IMR-90 (cell line): ENCODE measurements at regions not wholly inside any gene's neighbourhood (a gene's known extent, or its start where the extent isn't known, plus 50 kb on each side); places are given as distances from the start of the nearest gene placed in this dataset.

Experiments
- ATAC-seq: fragments of 200-7000 bp; cut with Tn5 transposase; 2 replicates; pipeline ENCODE4 v1.9.1; 2020; ENCODE audit warnings: low read depth, mild to moderate bottlenecking, moderate library complexity
- BruUV-seq: library from RNA; stranded (reverse); fragments of 400-500 nt; replicated peaks from 2 replicates; lab custom pipeline; 2021; lab: Mats Ljungman, UMichigan
- CTCF ChIA-PET: fragments of 300-600 bp; formaldehyde crosslinking; extraction: SDS; loops from one replicate; lab custom pipeline; 2021; ENCODE audit warnings: antibody characterized with exemption; lab: Yijun Ruan, JAX
- POLR2A ChIA-PET: fragments of 300-600 bp; sonication (Branson Sonifier 250); formaldehyde crosslinking; loops from one replicate; lab custom pipeline; 2022; ENCODE audit warnings: antibody characterized with exemption; ENCODE audit not compliant: unreplicated experiment; lab: Charles Lee
- DNase-seq: peaks from one replicate; pipeline ENCODE4 v3.0.0; 2013
- H2AFZ ChIP-seq: replicated peaks from 2 replicates; pipeline ENCODE3; 2013; ENCODE audit warnings: low read length, mild to moderate bottlenecking; ENCODE audit not compliant: poor library complexity
- H2AK5ac ChIP-seq: 2 replicates; pipeline ENCODE4 v1.6.1; 2013; ENCODE audit warnings: low read depth, low read length, inconsistent platforms
- H2AK9ac ChIP-seq: replicated peaks from 2 replicates; pipeline ENCODE3; 2013; ENCODE audit warnings: mild to moderate bottlenecking, low read depth, low read length, moderate library complexity; ENCODE audit not compliant: poor library complexity
- H2BK120ac ChIP-seq: 2 replicates; pipeline ENCODE4 v1.6.1; 2013; ENCODE audit warnings: low read depth, low read length, inconsistent platforms
- H2BK15ac ChIP-seq: 3 replicates; pipeline ENCODE4 v1.6.1; 2013; ENCODE audit warnings: low read depth, low read length, inconsistent platforms
- H2BK20ac ChIP-seq: 2 replicates; pipeline ENCODE4 v1.6.1; 2013; ENCODE audit warnings: low read depth, mild to moderate bottlenecking, inconsistent platforms, low read length, moderate library complexity
- H2BK5ac ChIP-seq: 2 replicates; pipeline ENCODE4 v1.6.1; 2013; ENCODE audit warnings: mild to moderate bottlenecking, low read depth, low read length, inconsistent platforms; ENCODE audit not compliant: poor library complexity, severe bottlenecking
- H3K14ac ChIP-seq: replicated peaks from 2 replicates; pipeline ENCODE4 v1.6.1; 2013; ENCODE audit warnings: low read depth, low read length, inconsistent platforms
- H3K18ac ChIP-seq: 2 replicates; pipeline ENCODE4 v1.6.1; 2013; ENCODE audit warnings: low read depth, low read length, control low read depth
- H3K23ac ChIP-seq: 2 replicates; pipeline ENCODE4 v1.6.1; 2013; ENCODE audit warnings: low read depth, low read length, inconsistent platforms
- H3K27ac ChIP-seq: 2 replicates; pipeline ENCODE4 v1.5.1; 2013; ENCODE audit warnings: mild to moderate bottlenecking, control low read depth, low read length; ENCODE audit not compliant: insufficient read depth
- H3K27me3 ChIP-seq: 2 replicates; pipeline ENCODE4 v1.6.1; 2013; ENCODE audit warnings: low read length; ENCODE audit not compliant: control insufficient read depth, insufficient read depth
- H3K36me3 ChIP-seq: 2 replicates; pipeline ENCODE4 v1.6.1; 2013; ENCODE audit warnings: low read length, mixed read lengths; ENCODE audit not compliant: control insufficient read depth, insufficient read depth
- H3K4ac ChIP-seq: 2 replicates; pipeline ENCODE4 v1.6.1; 2013; ENCODE audit warnings: low read depth, low read length, inconsistent platforms
- H3K4me1 ChIP-seq: 2 replicates; pipeline ENCODE4 v1.6.1; 2013; ENCODE audit warnings: low read length, mixed read lengths; ENCODE audit not compliant: control insufficient read depth, insufficient read depth
- H3K4me2 ChIP-seq: 2 replicates; pipeline ENCODE4 v1.6.1; 2013; ENCODE audit warnings: low read depth, mild to moderate bottlenecking, control low read depth, low read length, moderate library complexity
- H3K4me3 ChIP-seq: 2 replicates; pipeline ENCODE4 v1.5.1; 2013; ENCODE audit warnings: low read depth, mild to moderate bottlenecking, control low read depth, low read length, moderate library complexity; ENCODE audit not compliant: insufficient read depth
- H3K56ac ChIP-seq: 2 replicates; pipeline ENCODE4 v1.6.1; 2013; ENCODE audit warnings: low read length, inconsistent platforms; ENCODE audit not compliant: insufficient read depth; ENCODE audit errors: extremely low read depth
- H3K79me1 ChIP-seq, 2 experiments: 2 replicates each; pipeline ENCODE4 v1.6.1; 2013; ENCODE audit warnings: low read length in 2 of 2, inconsistent platforms in 1 of 2, low read depth in 1 of 2
- H3K9ac ChIP-seq: 2 replicates; pipeline ENCODE4 v1.6.1; 2013; ENCODE audit warnings: low read depth, low read length, control low read depth
- H3K9me1 ChIP-seq: 2 replicates; pipeline ENCODE4 v1.6.1; 2013; ENCODE audit warnings: low read length, inconsistent platforms; ENCODE audit not compliant: insufficient read depth
- H3K9me3 ChIP-seq: 2 replicates; pipeline ENCODE4 v1.6.1; 2013; ENCODE audit warnings: low read length; ENCODE audit not compliant: control insufficient read depth, insufficient read depth
- H4K20me1 ChIP-seq: 2 replicates; pipeline ENCODE4 v1.6.1; 2013; ENCODE audit warnings: low read length, inconsistent platforms; ENCODE audit not compliant: insufficient read depth
- H4K5ac ChIP-seq: 2 replicates; pipeline ENCODE4 v1.6.1; 2013; ENCODE audit warnings: mild to moderate bottlenecking, low read depth, low read length, control low read depth
- H4K8ac ChIP-seq, 2 experiments: 2 replicates each; pipeline ENCODE4 v1.6.1; 2013; ENCODE audit warnings: low read depth in 2 of 2, low read length in 2 of 2, control low read depth in 1 of 2, inconsistent platforms in 1 of 2
- H4K91ac ChIP-seq: 2 replicates; pipeline ENCODE4 v1.6.1; 2013; ENCODE audit warnings: low read depth, low read length, inconsistent platforms; ENCODE audit not compliant: insufficient read depth
- CEBPB ChIP-seq: IDR thresholded peaks from 2 replicates; pipeline ENCODE4 v1.6.1; 2012; ENCODE audit warnings: low read depth, low read length, improper control_type of control experiment
- CHD1 ChIP-seq: IDR thresholded peaks from 2 replicates; pipeline ENCODE4 v1.6.1; 2012; ENCODE audit warnings: low read depth, low read length, improper control_type of control experiment
- FOS ChIP-seq: fragments of 150-350 bp; IDR thresholded peaks from 2 replicates; pipeline ENCODE4 v1.6.1; 2016; ENCODE audit warnings: low read depth, low read length
- MAFK ChIP-seq: IDR thresholded peaks from 2 replicates; pipeline ENCODE4 v1.6.1; 2012; ENCODE audit warnings: low read depth, low read length, improper control_type of control experiment
- MAZ ChIP-seq: IDR thresholded peaks from 2 replicates; pipeline ENCODE4 v1.6.1; 2012; ENCODE audit warnings: low read depth, mild to moderate bottlenecking, low read length, improper control_type of control experiment, moderate library complexity, borderline replicate concordance
- MXI1 ChIP-seq: IDR thresholded peaks from 2 replicates; pipeline ENCODE4 v1.6.1; 2012; ENCODE audit warnings: low read depth, mild to moderate bottlenecking, low read length, moderate library complexity, borderline replicate concordance
- NFE2L2 ChIP-seq: fragments of 150-350 bp; IDR thresholded peaks from 2 replicates; pipeline ENCODE4 v1.6.1; 2016; ENCODE audit warnings: low read depth, mild to moderate bottlenecking, low read length
- POLR2A ChIP-seq: IDR thresholded peaks from 2 replicates; pipeline ENCODE4 v1.6.1; 2012; ENCODE audit warnings: mild to moderate bottlenecking, low read depth, low read length
- RAD21 ChIP-seq: IDR thresholded peaks from 2 replicates; pipeline ENCODE4 v1.6.1; 2012; ENCODE audit warnings: low read length, improper control_type of control experiment
- RCOR1 ChIP-seq: IDR thresholded peaks from 2 replicates; pipeline ENCODE4 v1.6.1; 2012; ENCODE audit warnings: mild to moderate bottlenecking, low read length, improper control_type of control experiment; ENCODE audit not compliant: insufficient replicate concordance
- RFX5 ChIP-seq: IDR thresholded peaks from 2 replicates; pipeline ENCODE4 v1.8.0; 2012; ENCODE audit warnings: low read depth, mild to moderate bottlenecking, low read length, moderate library complexity
- SMC3 ChIP-seq: fragments of 150-350 bp; IDR thresholded peaks from 2 replicates; pipeline ENCODE4 v1.6.1; 2016; ENCODE audit warnings: low read depth, mild to moderate bottlenecking, antibody characterized with exemption, low read length, moderate library complexity
- whole genome bisulfite sequencing, 2 experiments: methylation state at CpG; one replicate each; pipeline versions ENCODE4 v1.1.5 to v1.1.7; 2013; ENCODE audit warnings: missing lambda C conversion rate in 2 of 2; ENCODE audit not compliant: insufficient read length in 1 of 2; ENCODE audit errors: extremely low coverage in 2 of 2; 5-methylcytosine and 5-hydroxymethylcytosine counted together
- dilution Hi-C: fragments of 300-500 bp; cut with HindIII; formaldehyde crosslinking; loops from one replicate; pipeline ENCODE4 v1.14.3; 2018; ENCODE audit warnings: low sequenced_read_pairs; ENCODE audit not compliant: unreplicated experiment
- in situ Hi-C: fragments of 300-500 bp; cut with MboI; formaldehyde crosslinking; loops from 3 replicates; pipeline ENCODE4 v1.14.3; 2019; ENCODE audit warnings: low sequenced_read_pairs, inconsistent platforms, mixed read lengths
- intact Hi-C: fragments of 100-400 bp; cut with micrococcal nuclease; formaldehyde crosslinking; loops from 2 replicates; pipeline ENCODE4 v1.10.0; 2022
- TF ChIP-seq, protein P1 (sequence below): fragments of 150-350 bp; IDR thresholded peaks from 2 replicates; pipeline ENCODE4 v1.6.1; 2017; ENCODE audit warnings: mild to moderate bottlenecking, antibody characterized with exemption, low read length, low read depth
- TF ChIP-seq, protein P2 (sequence below): fragments of 150-350 bp; IDR thresholded peaks from 2 replicates; pipeline ENCODE4 v1.6.1; 2016; ENCODE audit warnings: low read depth, mild to moderate bottlenecking, low read length, moderate library complexity, borderline replicate concordance
- TF ChIP-seq, protein P3 (sequence below): conservative IDR thresholded peaks from 2 replicates; pipeline ENCODE4 v1.5.1; 2012; ENCODE audit warnings: mild to moderate bottlenecking, low read depth, low read length, improper control_type of control experiment

DNA sequence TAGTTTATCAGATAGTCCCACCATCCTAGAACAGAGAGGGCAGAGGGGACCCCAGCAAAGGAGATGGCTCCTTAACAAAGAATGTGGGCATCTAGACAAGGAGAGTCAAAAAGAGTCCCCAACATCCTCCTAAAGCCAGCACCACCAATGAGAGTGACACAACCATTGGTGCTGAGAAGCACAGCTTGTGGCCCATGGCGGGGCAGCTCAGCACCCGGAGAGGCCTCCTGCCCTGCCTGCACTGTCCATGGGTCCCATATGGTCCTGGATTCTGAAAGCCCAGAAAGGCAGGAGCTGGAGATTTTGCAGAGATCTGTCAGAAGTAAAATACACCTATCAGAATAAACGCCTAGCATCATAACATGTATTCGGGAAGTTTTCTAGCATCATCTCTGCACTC lies 311.8 kb upstream of the ZNF32 start:
- H3K27me3 ChIP-seq: peaks cover 25% of the 10 kb centered on the region
- H4K20me1 ChIP-seq: no peaks in the 10 kb centered on the region
- CTCF ChIA-PET: interaction anchor here (1.1 kb wide), 1 partner anchor 10 kb away, joined by 3 read pairs; no protein-coding TSS in a partner anchor
- ATAC-seq (no peak), DNase-seq (no peak)
- no peak overlapping the region for H2BK5ac ChIP-seq
- H3K4me3 ChIP-seq: no peak overlapping the region
- no peak overlapping the region for H3K4me2 ChIP-seq
- in situ Hi-C loops (no loop called here), intact Hi-C loops (no loop called here), dilution Hi-C loops (no loop called here)
- H3K9me3 ChIP-seq: no peaks in the 10 kb centered on the region
- TF ChIP-seq SMC3 (no peak), FOS (no peak), POLR2A (no peak), MAFK (no peak), NFE2L2 (no peak), MAZ (no peak), RCOR1 (no peak), RFX5 (no peak), CEBPB (no peak), MXI1 (no peak), RAD21 (no peak), CHD1 (no peak)
- TF ChIP-seq, protein P1, sequence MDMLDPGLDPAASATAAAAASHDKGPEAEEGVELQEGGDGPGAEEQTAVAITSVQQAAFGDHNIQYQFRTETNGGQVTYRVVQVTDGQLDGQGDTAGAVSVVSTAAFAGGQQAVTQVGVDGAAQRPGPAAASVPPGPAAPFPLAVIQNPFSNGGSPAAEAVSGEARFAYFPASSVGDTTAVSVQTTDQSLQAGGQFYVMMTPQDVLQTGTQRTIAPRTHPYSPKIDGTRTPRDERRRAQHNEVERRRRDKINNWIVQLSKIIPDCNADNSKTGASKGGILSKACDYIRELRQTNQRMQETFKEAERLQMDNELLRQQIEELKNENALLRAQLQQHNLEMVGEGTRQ: no peak
- TF ChIP-seq, protein P2, sequence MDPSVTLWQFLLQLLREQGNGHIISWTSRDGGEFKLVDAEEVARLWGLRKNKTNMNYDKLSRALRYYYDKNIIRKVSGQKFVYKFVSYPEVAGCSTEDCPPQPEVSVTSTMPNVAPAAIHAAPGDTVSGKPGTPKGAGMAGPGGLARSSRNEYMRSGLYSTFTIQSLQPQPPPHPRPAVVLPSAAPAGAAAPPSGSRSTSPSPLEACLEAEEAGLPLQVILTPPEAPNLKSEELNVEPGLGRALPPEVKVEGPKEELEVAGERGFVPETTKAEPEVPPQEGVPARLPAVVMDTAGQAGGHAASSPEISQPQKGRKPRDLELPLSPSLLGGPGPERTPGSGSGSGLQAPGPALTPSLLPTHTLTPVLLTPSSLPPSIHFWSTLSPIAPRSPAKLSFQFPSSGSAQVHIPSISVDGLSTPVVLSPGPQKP: no peak
- TF ChIP-seq, protein P3, sequence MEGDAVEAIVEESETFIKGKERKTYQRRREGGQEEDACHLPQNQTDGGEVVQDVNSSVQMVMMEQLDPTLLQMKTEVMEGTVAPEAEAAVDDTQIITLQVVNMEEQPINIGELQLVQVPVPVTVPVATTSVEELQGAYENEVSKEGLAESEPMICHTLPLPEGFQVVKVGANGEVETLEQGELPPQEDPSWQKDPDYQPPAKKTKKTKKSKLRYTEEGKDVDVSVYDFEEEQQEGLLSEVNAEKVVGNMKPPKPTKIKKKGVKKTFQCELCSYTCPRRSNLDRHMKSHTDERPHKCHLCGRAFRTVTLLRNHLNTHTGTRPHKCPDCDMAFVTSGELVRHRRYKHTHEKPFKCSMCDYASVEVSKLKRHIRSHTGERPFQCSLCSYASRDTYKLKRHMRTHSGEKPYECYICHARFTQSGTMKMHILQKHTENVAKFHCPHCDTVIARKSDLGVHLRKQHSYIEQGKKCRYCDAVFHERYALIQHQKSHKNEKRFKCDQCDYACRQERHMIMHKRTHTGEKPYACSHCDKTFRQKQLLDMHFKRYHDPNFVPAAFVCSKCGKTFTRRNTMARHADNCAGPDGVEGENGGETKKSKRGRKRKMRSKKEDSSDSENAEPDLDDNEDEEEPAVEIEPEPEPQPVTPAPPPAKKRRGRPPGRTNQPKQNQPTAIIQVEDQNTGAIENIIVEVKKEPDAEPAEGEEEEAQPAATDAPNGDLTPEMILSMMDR: no peak
- no peak overlapping the region for H2AK9ac ChIP-seq
- H3K4me1 ChIP-seq: peaks cover 7% of the 10 kb centered on the region; the same call in 1 of the 2 replicates
- H4K91ac ChIP-seq: no peak overlapping the region
- H2AK5ac ChIP-seq: no peak overlapping the region
- H3K14ac ChIP-seq: no peak overlapping the region
- H2BK20ac ChIP-seq: no peak overlapping the region
- H3K79me1 ChIP-seq: no peaks in the 10 kb centered on the region
- H2BK120ac ChIP-seq: no peak overlapping the region
- no peak overlapping the region for H2BK15ac ChIP-seq
- no peak overlapping the region for H3K9ac ChIP-seq
- no peak overlapping the region for H4K8ac ChIP-seq
- POLR2A ChIA-PET: no interaction called here
- no peak overlapping the region for H3K18ac ChIP-seq
- H3K23ac ChIP-seq: no peak overlapping the region
- H2AFZ ChIP-seq: no peak overlapping the region
- H3K4ac ChIP-seq: no peak overlapping the region
- H4K5ac ChIP-seq: no peak overlapping the region
- H3K36me3 ChIP-seq: no peaks in the 10 kb centered on the region
- peaks cover 8% of the 10 kb centered on the region; the same call in 1 of the 2 replicates for H3K9me1 ChIP-seq
- WGBS, 2 experiments: 100% methylated on average over 2 of the region's 4 CpGs; no CpG with 5 or more reads in 1 of the 2 experiments
- no peak overlapping the region for H3K27ac ChIP-seq
- H3K56ac ChIP-seq: no peak overlapping the region
- no TSS peak for BruUV-seq
